GM18519 (cell line): ENCODE measurements at regions not wholly inside any gene's neighbourhood (a gene's known extent, or its start where the extent isn't known, plus 50 kb on each side); places are given as distances from the start of the nearest gene placed in this dataset.
A peak's percentile ranks its signal among the peaks of the same experiment; 100 is the strongest.

Experiments used
- ATAC-seq: cut with Tn5 transposase; IDR thresholded peaks from one replicate; pipeline ENCODE4 v1.9.1; 2021; ENCODE audit warnings: mild to moderate bottlenecking, moderate library complexity; ENCODE audit not compliant: unreplicated experiment, low FRiP score

DNA sequence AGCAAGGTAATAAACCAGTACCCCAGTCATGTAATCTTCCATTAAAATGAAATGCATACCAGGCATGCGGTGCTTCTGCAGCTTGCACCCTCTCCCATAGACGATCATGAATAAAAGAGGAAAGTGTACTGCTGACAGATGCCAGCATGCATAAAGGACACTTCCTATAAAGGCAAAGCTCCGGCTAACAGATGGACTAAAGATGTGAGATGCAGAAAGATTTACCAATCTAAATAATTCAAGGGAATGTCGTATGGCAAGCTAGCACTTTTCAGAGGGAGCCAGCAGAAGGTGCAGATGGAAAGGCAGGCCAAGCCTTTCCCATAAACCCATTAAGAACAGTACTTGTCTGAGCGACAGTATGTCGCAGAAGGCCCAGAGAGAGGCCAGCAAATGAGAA, 542.0 kb downstream of the NUF2 start:
- ATAC-seq: no peak

DNA sequence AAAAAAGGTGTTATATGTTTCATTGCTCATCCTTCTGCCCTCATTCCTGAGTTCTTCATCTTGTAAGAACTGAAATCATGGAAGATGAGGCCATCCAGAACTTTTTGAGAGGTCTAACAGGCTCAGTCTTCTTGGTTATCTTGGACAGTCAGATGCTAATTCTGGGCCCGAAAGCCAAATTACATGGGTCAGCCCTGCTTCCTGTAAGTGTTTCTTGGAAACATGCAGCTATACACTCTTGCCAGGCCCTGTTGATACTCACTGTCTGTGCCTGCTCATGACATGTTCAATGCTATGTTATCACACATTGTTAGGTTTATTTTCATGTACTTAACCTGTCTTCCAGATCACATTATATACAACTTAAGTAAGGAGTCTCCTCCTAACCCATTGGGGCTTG, 542.5 kb downstream of the NUF2 start:
- ATAC-seq: no peak

DNA sequence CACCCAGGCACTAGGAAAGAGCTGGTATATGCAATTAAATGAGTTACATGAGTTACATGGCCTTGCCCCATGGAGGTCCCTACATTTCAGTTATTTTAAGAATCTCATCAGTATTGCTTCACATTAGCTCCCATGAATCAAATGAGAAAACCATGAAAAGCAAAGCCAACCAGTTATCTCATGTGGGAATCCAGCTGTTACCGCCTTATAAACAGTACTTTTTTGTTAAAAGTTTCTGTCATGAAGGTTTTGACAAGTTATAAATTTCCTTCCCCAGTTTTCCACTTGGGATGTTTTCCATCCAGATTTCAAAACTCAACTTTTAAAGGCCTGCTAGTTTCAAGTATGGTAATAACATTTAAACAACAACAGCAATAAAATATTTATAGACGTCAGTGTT, 544.8 kb downstream of the NUF2 start:
- ATAC-seq: no peak

DNA sequence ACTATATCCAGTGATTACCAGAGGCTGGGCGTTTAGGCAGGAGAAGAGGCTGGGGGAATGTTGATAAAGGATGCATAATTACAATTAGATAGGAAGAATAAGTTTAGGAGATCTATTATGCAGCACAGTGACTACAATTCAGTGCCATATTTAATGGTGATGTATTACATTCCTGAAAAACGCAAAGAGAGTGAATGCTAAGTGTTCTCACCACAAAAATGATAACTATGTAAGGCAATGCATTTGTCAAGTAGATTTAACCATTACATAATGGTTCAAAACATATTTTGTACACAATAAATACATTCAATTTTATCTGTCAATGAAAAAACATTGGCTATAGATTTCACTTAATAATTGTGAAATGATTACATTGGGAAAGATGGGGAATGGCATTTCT, 548.9 kb downstream of the NUF2 start:
- ATAC-seq: no peak

DNA sequence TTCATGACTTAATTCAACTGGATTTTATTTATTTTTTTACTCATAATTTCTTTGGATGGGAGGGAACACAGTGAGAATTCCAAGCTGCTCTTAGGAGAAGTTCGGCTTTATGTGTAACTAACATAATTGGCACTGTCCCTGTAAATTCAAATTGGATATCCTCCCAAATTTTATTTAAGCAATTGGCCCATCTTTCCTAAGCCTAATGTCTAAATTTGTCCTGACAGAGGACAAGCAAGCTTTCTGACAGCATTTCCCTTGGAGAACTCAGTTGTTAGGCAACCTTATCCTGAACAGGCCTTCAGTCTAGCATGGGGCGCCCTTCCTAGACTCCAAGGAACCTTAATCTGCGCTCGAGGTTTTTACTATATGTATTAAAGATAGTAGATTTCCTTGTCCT, 550.3 kb downstream of the NUF2 start:
- ATAC-seq: no peak

DNA sequence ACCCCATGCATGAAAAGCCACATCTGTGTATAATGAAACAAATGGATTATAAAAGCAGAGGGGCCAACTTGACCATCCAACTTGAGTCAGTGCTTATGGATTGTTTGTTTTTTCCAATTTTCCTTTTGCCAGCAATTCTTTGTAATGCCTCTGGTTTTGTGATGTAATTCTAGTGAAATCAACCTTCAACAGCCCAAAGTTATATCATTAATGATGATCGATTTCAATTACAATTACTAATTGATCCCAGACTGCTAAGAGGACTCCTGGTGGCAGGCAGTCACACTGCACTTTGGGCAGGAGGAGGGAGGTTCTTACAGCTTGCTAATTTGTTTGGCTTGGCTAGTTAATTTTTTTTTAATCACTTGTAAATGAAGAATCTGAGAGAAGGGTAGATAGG, 552.3 kb downstream of the NUF2 start:
- no peak for ATAC-seq

DNA sequence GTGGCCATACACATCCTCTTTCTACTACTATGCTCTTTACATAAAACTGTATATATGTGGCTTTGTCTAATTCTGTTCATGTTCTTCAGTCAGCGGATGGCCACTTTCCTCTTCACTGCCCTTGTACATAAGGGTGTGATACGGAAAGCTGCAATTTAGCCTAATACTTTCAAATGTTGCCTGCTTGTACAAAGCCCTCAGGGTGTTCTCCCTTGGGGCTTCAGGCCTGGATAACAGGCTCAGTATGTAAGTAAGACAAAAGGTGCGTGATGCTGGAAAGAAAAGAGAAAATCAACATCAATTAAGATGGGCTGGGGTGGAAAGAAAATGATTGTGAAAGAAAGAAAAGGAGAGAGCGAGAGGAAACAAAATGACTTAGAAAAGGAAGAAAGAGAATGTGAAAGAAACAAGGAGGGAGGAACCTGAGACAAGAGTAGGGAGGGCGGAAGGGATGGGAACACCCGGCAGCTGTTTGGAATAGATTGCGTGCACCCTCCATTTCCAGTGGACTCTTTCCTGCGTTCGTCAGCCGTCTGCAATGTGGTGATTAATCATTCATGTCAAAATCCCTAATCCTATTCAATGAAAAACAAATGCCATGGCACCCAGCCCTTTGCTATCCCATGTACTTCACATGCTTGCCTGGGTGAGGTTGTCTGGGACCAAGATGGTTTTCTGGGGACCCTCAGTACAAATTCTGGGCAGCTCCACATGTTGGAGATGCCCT, 553.6 kb downstream of the NUF2 start:
- no peak for ATAC-seq

DNA sequence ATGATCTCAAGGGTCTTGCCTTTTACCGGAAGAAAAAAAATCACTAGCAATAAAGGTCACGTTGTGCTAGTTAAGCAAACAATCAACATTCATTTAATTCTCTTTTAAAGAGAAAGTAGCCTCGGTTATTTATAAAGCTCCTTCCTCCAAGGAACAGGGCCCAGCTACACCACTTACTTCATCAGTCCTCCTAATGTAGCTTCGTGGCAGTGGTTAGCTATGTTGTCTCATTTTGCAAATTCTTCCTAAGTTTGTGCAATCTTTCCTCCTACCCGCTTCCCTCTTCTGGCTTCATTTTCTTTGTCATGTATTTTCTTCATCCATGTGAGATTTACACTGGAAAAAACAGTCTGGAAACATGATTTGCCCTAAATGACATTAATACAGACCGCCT, 554.2 kb downstream of the NUF2 start:
- no peak for ATAC-seq

DNA sequence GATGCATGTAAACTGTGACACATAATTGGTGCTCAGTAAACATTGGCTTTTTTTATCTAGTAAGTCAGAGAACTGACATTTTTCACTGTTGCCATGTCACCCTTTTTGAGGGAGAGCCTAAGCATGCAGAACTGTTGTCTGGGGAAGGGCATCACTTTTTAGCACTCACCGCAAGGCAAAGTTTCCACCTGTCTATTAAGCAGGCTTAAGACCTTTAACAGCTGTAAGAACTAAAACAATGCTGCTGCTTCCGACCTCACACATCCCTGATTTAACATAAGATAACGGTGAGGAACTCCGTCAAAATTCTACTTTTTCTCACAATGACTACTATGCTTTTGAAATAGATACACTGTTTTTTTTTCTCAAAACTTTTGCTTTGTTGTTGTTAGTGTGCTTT, 554.8 kb downstream of the NUF2 start:
- no peak for ATAC-seq

DNA sequence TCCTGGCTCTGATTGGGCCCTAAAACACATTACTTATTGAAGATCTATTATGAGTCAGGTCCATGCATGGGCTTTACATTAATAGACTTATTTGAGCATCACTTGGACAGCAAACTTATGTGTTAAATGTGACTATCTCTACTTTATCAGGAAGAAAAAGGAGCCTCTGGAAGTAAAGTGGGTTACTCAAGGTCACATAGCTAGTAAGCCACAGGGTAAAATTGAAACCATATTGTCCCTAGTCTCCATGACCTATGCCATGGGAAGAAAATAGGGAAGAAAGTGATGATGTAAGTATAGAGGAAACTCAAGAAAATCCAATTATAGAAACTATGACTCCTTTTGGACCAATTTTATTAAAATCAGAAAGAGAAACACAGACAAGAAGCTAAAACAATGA, 555.3 kb downstream of the NUF2 start:
- ATAC-seq: no peak

DNA sequence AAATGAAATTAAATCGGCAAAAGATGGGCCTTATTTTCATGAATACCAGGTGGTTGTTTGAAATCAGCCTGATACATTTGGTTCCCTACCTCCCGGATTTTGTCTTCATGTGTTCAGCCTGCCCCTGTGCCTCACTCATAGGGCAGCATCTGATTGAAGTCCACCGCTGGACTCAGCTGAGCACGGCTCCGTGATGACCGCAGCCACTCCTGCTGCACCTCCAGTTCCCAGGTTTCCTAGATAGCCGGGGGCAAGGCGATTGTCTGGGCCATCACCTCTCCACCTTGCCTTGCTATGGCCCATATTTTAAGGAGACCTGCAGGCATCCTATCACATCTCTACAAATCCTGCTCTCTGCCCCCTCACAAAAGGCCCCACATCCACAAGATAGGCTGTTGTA, 563.8 kb downstream of the NUF2 start:
- ATAC-seq: no peak

DNA sequence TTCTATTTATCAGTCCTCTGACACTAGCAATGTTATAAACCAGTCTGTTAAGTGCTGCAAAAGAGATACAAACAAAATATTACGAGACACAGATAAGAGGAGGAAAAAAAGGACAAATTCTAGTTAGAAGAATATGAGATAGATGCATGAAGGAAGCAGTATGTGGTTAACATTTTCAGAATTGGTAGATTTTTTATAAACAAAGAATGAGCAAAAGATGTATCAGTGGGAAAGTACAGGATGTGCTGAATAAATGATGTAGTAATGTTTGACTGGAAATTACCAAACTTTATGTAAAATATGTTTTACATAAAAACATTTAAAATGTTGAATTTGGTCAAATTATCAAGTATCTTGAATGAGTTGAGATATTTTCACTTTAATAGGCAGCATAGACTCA, 574.2 kb downstream of the NUF2 start:
- no peak for ATAC-seq

DNA sequence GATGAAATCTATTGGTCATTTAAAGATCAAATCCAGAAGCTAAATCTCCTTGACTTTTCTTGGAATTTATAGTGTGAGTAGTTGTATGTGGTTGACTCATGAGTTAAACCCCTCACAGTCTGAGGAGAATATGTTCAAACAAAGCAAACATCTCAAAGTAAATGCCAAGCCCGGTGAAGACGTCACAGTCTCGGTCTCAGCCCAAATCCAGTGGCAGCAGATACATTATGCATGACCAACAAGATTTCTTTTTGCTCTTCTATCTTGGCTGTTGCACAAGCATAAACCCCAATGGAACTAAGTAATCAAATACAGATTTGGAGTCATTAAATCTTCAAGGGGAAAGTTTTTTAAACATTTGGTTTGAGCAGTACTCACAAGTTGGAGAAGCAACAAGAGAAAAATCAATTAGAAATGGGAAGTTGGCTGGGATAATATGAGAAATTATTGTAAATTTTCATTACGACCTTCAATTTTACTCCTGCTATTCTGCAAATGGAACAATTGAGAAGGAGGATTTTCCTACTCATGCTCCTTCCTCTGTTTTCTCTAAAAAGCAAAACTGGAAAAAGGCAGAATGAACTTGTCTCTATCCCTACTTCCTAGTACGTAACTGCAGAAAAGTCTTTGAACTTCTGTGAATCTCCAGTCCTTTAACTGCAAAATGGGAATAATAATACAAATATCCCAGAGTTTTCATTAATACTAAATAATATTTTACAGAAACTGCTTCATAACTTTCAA, 575.8 kb downstream of the NUF2 start:
- ATAC-seq: no peak

DNA sequence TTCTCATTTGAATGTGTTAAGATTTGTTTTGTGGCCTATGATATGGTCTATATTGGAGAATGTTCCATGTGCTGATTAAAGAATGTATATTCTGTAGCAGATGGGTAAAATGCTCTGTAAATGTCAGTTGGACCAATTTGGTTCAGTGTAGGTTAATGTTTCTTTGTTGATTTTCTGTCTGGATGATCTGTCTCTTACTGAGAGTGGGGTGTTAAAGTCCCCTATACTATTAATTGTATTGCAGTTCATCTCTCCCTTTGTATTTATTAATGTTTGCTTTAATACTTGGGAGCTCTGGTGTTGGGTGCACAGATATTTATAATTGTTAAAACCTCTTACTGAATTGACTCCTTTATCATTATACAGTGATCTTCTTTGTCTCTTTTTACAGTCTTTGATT, 584.5 kb downstream of the NUF2 start:
- ATAC-seq: no peak

DNA sequence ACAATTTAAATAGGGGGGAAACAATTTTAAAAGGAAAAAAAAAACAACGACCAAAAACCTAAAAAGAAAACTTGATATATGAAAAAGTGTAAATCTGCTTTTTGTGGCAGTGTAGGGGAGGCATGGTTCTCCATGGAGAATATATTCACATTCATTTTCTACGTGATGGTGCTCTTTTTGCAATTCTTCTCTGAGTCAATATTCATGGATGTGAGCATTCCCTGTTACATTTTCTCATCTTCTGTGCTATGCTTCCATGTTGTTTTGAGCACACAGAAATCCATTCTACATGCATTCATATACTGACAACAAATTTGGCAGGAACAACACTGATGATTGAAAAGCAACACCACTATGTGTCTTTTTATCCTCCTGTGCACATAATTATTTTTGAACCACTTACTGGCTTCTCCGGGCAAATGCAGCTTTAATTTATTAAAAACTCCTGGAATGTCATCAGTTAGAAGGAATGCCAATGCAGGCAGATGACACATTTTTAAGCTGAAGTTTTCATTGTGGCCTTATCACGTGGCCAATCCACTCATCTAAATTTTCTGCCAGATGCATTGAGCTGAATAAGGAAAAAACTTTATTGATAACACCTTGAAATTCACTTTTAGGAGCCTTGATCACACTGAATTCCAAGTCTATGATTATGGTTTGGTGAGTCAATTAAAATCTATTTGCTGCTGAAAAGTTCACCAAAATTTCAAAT, 590.6 kb downstream of the NUF2 start:
- ATAC-seq: no peak

DNA sequence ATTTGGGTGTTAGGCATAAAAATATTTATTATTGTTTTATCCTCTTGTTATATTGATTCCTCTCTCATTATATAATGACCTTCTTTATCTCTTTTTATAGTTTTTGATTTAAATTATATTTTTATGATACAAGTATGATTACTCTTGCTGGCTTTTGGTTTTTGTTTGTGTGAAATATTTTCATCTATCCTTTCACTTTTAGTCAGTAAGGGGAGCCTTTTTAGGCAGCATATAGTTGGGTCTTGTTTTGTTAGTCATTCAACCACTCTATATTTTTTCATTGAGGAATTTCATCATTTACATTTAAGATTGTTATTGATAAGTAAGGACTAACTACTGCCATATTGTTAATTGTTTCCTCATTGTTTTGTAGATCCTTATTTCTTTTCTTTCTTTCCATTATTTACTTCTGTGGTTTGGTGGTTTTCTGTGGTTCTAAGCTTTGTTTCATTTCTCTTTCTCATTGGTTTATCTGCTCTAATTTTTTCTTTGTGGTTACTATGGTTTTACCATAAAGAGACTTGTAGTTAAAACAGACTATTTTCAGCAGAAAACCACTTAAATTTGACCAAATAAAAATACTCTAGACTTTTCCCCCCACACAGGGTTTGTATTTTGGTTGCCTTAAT, 593.1 kb downstream of the NUF2 start:
- peak; percentile 69 for ATAC-seq

DNA sequence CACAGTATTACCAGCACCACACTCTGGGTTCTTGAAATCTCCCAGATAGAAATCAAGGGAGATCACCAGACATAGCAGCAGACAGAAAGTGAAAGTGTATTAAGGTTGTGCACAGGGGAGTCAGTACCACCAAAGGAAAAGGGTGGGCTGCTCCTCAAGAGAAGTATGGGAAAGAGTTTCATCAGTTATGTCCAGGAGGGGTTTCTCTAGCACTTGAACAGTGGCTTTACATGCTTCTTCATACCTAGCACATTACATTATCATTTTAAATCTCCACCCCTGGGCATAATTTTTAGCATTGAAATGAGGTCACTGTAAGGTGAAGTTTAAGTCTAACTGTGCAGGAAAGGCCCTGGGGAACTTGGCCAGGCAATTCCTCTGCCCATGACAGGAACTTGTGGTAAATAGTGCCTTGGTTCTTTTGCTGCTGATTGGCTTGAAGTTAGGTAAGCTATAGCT, 601.0 kb downstream of the NUF2 start:
- ATAC-seq: peak; percentile 73

DNA sequence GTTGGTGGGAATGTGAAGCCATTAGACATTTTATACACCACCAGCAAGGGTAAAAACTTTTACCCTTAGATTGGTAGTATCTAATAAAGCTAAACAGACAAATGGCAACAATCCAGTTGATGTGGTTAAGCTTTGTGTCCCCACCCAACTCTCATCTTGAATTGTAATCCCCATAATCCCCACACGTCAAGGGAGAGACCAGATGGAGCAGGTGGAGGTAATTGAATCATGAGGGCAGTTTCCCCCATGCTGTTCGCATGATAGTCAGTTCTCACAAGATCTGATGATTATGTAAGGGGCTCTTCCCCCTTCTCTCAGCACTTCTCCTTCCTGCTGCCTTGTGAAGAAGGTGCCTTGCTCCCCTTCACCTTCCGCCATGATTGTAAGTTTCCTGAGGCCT, 602.3 kb downstream of the NUF2 start:
- no peak for ATAC-seq

DNA sequence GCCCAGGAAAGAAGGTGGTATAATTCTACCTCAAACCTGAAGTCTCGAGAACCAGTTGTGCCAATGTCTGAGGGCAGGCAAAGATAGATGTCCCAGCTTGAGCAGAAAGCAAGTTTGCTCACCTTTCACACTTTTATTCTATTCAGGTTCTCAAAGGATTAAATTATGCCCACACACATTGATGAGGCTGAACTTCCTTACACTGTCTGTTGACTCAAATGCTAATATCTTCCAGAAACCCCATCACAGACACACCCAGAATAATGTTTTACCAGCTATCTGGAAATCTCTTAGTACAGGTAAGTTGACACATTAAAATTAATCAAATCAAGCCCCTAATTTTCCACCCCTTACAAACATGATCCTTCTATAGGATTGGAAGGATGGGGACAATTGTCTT, 605.7 kb downstream of the NUF2 start:
- no peak for ATAC-seq

DNA sequence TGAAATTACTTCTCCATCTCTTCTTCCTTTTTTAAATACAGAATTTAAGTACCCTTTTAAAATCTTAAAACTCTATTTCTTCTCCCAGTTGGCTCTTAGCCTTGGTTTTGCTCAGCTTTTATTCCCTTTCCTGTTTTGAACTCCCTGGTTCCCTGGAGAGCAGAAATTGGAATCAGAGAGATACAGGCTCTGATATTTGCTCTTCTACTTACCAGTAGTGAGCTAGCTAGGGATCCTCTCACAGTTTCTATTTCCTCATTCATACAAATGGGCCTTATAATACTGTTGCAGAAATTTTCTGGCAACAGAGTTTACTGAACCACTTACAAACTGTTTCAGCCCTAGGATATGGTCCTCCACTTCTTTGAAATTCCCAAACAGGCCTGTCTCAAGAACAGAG, 606.3 kb downstream of the NUF2 start:
- no peak for ATAC-seq

DNA sequence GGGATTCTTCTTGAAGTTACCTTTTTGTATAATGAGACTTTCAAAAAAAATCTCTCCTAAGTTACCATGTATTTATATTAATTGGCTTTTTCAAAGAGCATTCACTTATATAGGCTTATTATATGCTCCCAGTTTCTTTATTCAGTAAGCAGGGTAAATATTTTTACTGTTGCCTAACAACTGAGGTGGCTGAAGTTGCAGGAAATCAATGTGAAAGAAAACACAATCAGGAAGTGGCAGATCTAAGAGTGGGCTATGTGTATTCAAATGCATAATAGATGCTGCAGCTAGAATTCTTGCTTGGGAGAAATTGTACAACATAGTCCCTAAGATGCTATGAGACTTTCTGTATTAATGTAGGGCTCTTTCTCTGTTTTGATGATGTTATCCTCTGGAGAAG, 606.9 kb downstream of the NUF2 start:
- no peak for ATAC-seq
